DMS153 (cell line): ENCODE measurements at regions not wholly inside any gene's neighbourhood (a gene's known extent, or its start where the extent isn't known, plus 50 kb on each side); places are given as distances from the start of the nearest gene placed in this dataset.
A peak's percentile ranks its signal among the peaks of the same experiment; 100 is the strongest.

Source experiments
- DNase-seq: peaks from one replicate; lab custom pipeline; 2025; lab: John Stamatoyannopoulos, UW

DNA sequence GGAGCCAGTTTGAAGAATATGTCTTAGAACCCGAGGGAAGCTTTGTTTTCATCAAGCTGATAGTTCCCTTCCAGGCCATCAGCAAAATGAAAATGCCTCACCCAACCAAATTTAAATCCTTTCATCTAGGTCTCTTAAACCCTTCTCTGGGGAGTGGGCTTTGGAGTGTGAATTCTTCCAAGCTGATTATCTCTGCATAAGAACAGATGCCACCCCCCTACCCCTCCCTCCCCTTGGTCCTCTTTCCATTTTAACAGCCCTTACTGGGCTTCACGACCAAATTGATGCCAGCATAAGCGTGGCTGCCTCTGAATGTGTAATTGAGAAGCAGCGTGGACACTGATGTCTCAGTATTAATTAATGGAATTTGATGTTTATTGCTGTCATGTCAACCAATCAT, 509.7 kb upstream of the CLINT1 start:
- DNase-seq, result no peak

DNA sequence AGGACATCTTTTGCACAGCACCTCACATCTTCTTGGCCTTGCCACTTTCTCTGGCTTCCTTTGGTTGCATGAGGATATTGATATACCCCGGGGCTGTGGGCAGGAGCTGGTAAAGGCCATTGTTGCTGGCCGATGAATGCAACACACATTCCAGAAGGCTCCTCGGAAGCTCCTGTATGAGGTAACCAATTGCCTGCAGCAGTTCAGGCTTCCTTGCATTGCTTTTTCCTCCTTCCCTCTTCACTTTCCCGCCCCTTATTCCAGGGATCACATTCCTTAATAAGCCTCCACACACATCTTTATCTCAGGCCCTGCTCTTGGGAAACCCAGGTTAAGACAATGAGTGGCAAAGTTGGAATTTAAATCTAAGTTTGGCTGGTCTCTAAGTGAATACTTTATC, 505.4 kb upstream of the CLINT1 start:
- DNase-seq, result no peak

DNA sequence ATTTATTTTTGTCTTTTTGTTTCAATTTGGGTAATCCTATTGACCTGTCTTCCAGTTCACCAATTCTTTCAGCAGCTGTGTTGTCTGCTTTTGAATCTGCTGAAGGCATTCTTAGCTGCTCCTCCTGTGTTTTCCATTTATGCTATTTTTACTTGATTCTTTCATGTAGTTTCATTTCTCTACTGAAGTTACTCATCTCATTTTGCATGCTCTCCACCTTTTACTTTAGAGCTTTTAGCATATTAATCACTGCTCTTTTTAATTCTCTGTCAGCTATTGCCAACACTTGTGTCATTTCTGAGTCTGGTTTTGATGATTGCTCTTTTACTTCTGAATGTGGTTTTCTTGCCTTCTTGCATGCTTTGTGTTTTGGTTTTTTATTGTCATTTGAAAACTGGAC, 496.0 kb upstream of the CLINT1 start:
- no peak for DNase-seq

DNA sequence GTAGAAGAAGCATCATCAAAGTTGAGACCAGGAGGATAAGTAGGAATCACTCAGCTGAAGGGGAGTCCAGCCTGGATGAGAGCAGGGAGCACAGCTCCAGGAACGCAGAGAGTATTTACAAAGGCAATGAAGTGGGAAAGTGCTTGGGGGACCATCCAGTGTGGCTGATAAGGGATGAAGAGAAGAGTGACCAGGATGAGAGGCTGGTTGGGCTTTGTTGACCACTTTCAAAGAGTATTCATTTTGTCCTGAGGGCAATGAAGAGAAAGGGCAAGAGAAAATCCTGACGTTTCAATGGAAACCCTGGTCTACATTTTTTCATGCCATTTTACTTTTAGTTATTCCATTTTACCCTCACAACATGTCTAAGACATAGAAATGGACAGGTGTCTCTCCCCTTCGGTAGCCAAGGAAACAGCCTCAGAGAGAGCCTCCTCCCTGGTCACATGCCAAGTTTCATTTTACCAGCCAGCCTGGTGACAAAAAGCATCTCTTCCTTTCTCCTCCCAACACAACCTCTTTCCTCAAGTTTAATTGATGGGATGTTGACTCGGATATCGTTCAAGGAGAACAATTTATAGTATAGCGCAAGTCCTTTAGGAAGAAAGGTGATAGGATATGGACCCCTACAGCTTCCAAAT, 492.7 kb upstream of the CLINT1 start:
- peak; percentile 28 for DNase-seq

DNA sequence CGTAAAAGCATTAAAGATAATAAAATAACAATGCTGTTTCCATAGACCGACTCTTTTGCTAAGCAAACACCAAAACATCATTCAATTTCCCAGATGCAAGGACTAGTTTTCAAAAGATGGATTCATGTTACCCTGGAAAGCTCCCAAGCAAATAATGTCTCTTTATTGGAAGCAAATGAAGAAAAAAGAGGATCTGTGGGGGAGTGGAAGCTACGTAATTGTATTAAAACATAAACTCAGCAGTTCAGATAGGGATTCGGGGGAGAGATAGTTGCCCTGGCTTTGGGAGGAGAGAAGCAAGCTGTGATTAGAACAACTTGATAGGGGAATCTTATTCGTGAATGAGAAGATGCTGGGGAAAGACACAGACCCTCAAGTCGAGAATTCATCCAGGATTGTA, 491.0 kb upstream of the CLINT1 start:
- DNase-seq, result no peak

DNA sequence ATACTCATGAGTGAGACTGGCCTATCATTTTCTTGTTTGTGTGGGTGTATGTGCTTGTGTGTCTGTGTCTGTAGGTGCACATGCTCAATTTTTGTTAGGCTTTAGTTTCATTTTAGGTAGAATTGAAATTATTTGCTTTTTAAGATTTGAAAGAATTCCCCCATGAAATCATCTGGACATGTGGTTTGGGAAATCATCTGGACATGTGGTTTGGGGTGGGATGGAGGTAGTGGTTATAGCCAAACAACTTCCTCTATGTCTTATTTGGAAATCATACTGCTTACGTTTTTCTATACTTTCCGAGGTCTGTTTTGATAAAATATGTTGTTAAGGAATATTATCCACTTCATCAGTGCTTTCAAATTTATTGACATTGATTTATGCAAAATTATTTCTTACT, 485.4 kb upstream of the CLINT1 start:
- DNase-seq, result no peak

DNA sequence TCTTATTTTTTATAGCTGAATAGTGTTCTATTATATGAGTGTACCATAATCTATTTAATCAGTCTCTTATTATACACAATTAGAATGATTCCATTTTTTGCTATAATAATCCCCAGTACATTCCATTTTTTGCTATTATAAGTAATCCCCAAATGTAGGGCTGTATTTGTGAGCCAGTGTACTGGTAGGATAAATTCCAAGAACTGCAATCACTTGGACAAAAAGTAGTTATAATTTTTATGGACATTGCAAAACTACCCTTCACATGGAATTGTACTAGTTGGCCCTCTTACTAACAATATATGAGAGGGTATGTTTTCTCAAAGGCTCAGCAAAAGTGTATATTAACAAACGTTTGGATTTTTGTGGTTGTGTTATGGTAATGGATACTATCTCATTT, 481.7 kb upstream of the CLINT1 start:
- DNase-seq, result no peak

DNA sequence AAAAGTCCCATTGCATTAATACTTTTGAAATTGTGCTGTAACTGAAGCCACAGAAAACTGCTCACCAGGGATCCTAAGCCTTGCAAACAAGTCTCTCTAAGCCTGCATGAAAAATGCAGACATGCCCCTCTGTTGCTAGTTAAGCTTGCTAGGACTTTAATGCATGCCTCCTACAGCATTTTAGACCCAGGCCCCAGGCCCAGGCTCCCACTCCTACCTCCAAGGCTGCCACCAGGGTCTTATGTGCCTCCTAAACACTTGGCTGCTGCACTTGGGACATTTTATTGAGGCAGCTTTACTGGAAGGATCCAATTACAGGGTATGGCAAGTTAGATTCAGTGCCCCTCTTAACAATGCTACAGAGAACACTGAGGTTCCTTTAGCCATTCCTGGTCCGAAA, 467.3 kb upstream of the CLINT1 start:
- no peak for DNase-seq

DNA sequence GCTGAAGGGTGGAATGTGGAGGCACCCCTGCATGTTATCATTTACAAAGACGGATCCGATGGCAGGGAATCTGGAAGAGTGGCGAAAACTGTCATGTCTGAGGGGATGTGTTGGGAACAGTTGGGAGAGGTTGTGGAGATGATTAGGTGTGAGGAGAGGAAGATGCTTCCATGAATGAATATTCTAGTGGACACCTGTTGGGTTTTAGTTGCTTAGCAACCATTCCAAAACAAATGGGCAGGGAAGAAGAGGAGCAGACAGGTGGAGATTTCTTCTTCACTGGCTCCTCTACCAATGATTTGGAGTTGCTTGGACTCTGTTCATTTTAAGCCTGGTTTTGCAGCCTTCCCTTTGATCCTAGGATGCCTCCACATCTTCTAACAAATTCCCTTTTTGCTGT, 465.3 kb upstream of the CLINT1 start:
- peak; percentile 2 for DNase-seq

DNA sequence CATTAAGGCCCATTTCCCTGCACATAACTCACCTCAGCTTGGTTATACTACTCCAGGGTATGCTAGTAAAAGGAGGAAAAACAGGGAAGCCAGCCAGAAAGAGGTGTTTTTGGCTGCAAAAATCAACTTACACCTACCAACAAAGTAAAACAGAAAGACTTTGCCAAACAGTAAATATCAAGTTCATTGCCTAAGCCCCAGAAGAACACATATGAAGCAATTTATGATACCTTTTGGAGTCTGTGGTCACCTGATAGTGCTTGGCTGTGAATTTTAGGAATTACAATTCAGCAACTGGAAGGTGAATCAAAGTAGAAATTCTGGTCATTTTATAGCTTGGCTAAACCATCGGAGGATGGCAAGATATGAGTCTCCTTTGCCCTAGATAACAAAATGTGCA, 463.7 kb upstream of the CLINT1 start:
- no peak for DNase-seq

DNA sequence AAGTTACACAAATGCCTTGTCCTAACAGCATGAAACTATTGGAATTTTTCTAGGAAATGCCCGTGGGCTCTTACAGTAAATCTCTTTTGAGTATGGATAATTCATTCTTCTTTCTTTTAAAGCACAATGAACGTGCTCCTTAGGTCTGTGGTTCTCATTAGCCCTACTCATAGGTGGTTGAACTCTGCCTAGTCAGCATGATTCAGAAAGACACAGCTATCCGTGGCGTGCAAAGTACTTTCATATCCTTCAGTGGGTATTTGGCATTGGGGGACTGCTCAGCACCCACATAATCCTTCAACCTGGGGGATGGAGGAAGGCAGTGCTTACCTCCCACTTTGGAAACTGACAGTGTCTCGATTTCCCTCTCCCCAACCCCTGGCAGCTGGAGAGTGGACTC, 462.0 kb upstream of the CLINT1 start:
- DNase-seq, result no peak

DNA sequence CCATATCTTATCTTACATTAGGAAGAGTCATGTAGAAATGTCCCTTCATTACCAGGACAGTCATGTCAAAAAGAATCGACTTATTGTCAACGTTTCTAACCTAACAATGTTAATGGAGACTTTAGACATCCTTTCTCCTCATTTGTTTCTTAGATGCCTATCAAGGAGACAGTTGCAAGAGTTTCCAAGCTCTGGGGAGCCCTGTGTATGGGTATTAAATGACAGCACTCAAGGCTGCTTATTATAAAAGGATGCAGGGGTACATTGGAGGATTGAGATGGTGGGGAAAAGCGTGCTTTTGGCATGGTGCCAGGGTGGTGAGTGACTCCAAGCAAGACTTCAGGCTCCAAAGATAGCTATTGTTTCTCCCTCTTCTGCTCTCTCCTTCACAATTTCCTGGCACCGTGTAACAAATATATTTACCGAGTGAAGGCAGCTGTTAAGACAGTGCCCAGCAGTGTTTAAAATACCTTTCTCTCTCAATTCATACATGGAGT, 461.3 kb upstream of the CLINT1 start:
- no peak for DNase-seq

DNA sequence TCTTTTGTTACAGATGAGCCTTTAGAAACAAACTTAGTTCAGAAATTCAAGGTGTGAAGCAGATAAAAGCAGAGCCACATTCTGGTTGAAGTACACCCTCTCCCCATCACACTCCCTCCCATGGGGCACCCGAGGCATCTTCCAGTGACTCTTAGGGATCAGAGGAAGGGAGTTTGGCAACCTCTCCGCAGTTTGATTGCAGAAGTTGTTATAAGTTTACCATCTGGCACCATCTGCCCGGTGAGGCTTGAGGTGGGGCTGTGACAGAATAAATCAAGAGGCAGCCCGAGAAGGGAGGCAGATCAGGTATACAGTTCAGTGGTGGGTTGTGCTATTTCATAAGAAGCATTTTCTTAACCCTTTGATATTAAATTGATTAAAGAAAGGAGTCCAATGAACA, 458.6 kb upstream of the CLINT1 start:
- no peak for DNase-seq

DNA sequence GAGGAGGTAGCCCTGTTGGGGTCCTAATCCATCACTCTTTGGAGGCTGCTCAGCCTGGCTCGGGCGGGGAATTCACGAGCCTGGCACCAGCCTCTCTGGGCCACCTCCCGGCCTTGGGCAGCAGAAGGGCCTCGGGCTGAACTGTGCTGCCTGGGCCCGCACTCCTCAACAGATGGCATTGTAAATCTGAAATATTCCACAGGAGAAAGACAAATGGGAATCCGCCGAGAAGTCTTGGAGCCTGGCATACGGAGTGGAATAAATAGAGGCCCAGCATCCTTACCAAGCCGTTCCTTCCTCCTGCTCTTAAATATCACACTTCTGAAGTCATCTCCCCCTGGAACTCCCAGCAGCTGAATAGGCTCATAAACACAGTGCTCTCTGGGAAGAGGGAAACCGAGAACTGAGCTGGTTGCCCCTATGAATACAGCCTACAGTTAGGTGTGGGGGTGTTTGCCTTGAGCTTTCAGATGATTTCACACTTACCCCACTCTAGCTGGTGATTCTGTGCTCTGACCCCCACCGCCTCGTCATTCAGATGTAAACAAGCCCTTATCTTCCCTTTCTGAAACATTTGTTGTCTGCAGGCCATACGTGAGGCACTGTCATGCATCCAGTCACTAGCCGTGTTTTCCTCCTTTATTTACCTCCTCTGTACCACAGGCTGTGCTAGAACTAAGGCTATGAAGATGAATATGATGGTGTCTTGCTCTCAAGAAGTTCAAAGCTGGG, 455.0 kb upstream of the CLINT1 start:
- DNase-seq, result no peak

DNA sequence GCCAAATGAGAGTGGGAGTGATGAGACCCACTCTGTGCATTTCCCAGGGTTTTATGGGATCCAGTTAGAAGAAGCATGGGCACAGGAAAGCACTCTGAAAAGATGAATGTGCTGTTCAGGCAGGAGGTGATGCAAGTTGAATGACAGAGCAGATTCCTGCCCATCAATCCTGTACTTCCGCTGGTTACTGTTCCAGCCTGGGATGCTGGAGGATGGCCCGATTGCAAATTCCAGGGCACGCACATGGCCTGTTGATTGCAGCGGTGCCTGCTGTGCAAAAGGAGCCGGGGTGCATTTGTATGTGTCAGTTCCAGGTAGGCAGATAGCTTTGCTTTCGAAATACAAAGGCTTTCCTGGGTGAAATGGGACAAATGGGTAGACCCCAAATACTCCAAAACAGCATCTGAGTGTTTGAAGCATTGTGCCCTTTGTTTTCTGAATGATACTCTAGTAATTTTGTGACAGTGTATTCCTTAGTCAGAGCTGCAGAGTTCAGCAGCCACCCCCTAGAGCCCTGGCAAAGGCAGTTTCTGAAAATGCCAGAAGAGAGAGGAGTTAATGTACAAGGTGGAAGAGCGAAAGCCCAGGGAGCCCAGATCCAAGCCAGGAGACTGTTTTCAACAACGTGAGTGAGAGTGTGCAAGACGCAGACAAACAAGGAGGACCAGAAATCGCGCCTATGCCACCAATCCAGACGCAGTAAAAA, 454.2 kb upstream of the CLINT1 start:
- DNase-seq, result no peak

DNA sequence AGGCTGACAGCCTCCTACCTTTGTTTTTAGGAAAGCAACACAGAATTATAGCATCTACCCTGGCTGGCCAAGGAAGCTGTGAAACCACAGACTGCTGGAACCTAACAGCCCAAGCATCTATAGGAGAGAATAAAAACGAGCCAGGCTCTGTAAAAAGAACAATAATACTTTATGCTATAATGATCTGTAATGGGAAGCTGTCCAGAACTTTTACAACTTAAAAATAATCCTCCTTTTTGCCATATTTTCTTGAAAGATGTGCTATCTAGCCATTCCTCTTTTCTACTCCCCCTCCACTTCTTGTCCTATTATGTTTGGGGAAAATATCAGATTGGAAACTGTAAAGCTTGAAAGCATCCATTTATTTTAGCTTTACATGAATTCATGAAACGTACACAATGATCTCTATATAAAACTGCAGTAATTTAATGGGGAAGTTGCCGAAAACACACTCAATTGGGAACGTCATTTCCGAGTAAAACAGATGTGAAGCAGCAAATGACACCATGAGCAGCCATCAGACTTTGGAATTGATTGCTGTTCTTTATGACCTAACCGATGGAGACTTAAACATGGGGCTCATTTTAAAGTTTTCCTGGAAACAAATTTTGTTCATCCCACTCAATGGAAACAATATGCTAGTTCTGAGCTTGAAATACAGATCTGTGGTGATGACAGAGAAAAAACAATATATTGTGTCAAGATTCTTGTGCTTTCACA, 450.3 kb upstream of the CLINT1 start:
- no peak for DNase-seq

DNA sequence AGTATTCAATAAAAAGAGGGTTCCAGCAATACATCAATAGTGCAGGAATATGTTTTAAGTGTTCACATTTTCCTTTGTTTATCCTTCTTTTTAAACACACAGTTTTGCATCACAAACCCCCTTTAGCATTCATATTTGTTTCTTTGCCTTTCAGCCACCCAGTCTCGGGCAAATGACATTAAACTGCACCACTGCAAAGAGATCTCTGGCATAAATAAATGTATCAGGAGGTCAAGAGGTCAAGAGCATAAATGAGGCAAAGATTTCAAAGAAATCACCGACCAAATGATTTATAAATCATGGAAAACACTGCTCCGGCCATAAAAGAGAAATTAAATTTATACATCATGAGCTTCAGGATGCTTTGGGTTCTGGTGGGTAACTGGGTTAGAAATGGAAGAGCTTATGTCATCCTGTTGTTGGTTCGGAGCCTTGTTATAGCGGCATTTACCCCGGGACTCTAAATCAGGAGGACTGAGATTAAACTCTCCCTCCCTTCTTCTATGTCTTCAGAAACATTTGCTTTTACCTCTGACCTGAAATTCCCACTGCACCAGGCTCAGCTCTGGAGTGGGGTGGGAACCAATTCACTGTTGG, 449.6 kb upstream of the CLINT1 start:
- no peak for DNase-seq

DNA sequence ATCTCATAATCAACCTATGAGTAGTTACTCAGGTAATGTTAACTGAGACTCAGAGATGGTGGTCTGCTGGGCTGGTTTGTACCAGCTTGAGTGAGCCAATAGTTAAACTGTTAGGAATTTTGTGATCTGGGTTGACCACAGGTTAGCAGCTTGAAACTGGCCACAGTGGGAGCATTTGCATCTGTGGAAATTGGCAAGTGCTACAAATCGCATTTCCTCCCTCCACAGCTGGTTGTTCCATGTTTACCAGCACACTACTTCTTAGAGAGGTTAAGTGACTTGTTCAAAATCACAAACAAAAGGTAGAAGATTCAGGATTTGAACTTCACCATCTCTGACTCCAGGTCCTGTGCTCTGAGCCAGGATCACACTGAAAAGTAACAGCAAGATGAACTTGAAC, 446.9 kb upstream of the CLINT1 start:
- DNase-seq, result no peak

DNA sequence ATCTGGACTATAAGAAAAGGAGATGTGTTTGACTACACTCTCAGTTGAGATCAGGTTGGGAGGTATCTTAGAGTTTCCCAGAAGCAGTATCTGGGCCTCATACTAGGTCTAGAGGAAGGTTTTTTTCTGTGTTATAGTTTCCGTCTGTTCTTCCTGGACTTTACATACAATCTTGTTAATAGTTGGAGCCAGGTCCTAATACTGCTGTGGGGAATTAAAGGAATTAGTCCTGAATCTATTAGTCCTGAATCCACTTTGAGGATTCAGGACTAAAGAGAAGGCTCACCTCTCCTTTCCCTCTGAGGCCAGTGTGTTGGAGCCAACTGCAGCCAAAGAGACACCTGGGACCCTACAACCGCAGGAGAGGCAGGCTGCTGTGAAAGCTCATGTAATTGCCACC, 445.7 kb upstream of the CLINT1 start:
- no peak for DNase-seq

DNA sequence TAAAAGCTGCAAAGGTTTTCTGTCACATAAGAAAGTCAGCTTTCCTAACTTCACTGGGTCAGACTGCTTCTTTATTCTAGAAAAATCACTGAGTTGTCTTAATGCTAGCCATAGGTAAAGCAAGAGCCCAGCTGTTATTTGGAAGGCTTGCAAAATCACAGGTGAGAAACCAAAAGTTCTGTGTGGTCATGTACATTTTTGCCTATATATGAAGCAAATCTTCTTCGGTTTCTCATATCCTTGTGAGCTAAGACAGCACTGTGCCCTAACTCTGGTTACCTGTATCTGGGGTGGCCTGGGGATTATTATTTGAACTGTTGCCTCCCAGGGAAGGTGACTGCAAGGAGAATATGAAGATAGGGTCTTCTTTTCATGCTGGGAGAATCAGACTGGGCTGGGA, 444.9 kb upstream of the CLINT1 start:
- DNase-seq, result no peak

DNA sequence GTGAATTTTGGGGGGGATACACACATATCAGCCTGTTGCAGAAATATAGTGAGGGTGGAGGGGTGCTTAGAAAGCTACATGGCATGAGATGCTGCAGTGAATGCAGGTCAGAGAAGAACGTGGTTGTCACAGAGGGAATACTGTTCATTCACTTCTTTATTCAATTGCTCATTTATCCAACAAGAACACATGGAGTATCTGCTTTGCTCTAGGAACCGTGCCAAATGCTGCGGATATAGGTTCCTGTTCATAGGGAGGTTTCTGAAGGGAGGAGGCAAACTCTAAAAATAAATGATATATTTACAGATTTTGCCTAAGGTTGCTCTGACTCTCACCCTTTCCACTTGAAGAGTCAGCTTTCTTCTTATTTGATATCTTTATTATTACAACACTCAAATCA, 444.3 kb upstream of the CLINT1 start:
- no peak for DNase-seq

DNA sequence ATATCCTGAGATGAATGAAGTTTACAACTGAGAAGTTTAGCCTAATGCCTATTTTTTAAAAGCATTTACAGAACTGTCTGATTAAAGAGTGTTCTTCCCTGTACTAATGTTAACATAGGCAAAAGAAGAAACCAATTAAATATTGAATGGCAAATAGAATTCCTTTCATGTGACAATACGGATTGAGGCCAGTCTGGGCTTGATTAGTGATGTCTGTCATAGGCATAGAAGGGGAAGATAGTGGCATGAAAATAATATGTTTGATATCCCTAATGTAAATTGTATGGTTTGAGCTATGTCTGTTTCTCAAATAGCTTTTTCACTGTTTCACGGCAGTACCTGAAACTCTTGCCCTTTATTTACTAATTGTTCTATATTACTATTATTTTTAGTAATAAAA, 443.1 kb upstream of the CLINT1 start:
- no peak for DNase-seq
